ENCODE measurements at regions not wholly inside any gene's neighbourhood (a gene's known extent, or its start where the extent isn't known, plus 50 kb on each side); places are given as distances from the start of the nearest gene placed in this dataset.

DNA sequence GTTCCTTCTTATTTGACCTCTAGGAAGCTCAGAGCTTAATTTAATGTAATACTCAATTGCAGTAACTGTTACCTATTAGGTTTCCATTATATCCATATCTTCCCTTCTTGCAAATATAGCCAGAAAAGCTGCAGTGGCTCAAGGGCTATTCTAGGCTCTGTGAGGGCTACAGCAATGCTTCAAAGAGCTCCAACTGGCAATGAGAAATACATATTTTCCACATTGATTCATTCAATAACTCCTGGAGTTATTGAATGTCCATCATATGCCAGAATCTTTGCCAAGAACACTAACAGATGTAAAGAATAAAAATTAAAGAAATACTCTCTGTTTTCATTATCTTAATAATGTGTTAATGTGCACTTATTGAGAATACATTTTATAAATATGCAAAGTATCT is 396.9 kb upstream of the PAPPA start:
- TF ChIP-seq, protein P1, sequence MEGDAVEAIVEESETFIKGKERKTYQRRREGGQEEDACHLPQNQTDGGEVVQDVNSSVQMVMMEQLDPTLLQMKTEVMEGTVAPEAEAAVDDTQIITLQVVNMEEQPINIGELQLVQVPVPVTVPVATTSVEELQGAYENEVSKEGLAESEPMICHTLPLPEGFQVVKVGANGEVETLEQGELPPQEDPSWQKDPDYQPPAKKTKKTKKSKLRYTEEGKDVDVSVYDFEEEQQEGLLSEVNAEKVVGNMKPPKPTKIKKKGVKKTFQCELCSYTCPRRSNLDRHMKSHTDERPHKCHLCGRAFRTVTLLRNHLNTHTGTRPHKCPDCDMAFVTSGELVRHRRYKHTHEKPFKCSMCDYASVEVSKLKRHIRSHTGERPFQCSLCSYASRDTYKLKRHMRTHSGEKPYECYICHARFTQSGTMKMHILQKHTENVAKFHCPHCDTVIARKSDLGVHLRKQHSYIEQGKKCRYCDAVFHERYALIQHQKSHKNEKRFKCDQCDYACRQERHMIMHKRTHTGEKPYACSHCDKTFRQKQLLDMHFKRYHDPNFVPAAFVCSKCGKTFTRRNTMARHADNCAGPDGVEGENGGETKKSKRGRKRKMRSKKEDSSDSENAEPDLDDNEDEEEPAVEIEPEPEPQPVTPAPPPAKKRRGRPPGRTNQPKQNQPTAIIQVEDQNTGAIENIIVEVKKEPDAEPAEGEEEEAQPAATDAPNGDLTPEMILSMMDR (IDR thresholded peaks at IDR 0.05; ENCODE audit: low read depth, low read length) = no peak
- no peak for DNase-seq (ENCODE audit: extremely low read depth, low read depth)

DNA sequence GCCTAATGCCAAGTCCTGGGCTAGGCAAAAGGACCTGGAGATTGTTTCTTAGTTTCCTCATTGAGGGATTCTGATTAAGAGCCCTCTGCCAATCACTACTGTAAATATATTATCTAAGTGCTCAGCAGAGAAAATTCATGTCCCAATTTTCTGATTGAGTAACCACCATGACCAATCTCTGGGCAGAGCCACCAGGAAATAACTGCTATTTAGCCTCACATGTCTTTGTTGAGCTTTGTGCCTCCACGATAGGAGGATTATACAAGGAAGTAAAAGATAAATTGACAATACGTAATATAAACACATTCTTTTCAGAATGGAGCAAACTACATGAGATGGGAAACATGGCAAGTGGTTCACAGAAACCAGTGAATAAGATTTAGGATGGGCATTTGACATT is 396.1 kb upstream of the PAPPA start:
- no peak for DNase-seq (ENCODE audit: extremely low read depth, low read depth)
- TF ChIP-seq, protein P1 (IDR thresholded peaks at IDR 0.05; ENCODE audit: low read depth, low read length) = no peak

DNA sequence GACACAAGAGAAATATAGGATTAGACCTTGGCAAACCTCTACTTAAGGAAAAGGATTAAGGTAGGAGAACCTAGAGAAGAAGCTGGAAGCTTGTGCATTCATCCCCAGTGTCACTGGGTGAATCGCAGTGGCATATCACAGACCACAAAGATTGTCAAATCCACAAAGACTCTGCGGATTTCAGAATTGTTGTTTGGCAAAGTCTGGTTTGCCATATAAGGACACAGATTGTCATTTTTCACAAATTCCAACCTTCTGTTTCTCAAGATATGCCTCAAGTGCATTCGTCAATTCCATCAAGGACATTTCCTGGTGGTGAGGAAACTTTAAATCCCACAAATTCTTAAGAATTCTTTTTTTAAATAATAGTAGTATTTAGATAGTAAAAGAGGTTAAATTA is 395.1 kb upstream of the PAPPA start:
- TF ChIP-seq, protein P1 (IDR thresholded peaks at IDR 0.05; ENCODE audit: low read depth, low read length) = no peak
- no peak for DNase-seq (ENCODE audit: extremely low read depth, low read depth)

DNA sequence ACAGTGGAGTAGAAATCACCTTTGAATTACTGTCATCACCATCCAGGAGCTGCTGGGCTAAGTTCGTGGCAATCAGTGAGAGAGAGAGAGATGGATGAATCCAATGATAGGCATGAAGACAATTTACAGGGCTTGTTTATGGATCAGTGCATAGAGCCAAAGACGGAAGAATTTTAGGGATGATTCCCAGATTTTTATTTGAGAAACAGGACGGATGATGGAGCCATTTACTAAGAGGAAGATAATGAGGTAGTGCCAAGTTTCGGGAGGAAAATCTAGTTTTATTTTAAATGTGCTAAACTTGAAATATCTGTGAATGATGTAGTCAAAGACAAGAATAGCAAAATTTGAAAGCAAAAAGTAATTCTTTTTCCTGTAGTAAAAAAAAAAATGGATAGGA is 394.2 kb upstream of the PAPPA start:
- no peak for DNase-seq (ENCODE audit: extremely low read depth, low read depth)
- TF ChIP-seq, protein P1 (IDR thresholded peaks at IDR 0.05; ENCODE audit: low read depth, low read length) = no peak

DNA sequence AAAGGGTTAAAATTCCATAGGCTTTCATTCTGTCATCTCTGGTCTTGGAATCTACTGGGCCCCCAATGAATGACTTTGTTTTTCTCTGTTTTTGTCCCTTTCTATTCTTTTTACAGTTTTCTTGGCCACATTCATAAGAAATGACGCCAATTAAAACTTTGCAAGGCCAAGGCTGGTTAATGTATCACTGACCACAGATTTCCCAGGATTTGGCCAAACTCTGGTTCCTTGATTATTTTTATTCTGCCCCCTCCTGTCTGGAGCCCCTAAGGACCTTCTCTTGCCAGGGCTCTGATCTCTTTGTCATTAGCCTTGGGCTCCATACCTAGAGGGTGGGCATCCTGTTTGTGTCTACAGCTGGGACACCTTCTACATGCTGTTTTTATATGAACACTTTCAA is 388.9 kb upstream of the PAPPA start:
- DNase-seq (ENCODE audit: extremely low read depth, low read depth) = no peak
- TF ChIP-seq, protein P1 (IDR thresholded peaks at IDR 0.05; ENCODE audit: low read depth, low read length) = no peak

DNA sequence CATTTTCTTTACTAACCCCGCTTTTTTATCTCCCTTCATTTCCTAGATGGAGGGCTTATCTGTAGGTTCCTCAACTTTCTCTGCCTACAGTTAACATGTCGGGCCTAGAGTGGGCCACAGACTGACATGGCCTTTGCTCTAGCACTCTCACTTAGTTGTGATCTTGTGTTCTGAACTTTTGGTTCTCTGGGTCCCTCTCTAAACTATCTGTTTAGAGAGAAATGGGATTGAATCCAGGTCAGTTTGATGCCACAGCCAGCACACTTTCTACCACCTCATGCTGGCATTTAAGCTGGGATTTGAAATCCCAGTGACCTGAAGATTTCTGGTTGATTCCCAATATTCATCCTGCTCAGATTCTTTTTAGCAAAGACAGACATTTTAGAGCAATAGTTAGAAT is 388.5 kb upstream of the PAPPA start:
- TF ChIP-seq, protein P1 (IDR thresholded peaks at IDR 0.05; ENCODE audit: low read depth, low read length) = no peak
- no peak for DNase-seq (ENCODE audit: extremely low read depth, low read depth)

DNA sequence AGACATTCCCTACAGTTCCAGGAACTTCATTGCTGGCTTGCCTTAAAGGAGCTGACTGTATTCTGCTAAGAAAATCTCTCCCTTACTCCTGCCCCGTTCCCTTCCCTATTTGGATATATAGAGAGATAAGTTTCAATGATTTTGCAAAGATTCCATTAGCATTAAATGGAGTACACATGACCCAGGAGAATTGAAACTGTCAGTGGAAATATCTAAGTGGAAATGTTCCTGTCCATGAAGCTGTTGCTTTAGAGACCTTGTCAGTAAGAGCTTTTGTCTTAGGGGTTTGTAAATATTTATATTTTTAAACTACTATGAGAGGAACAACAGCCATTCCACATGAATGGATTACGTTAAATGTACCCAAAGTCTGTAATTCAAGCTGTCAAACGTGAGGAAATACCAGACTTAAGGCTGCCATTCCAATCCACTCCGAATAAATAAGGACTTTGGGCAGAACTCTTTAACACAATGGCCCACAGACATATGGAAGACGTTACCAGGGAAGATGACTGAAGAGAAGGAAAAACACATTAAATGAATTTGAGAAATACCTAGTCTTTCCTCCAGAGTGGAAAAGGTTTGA is 387.1 kb upstream of the PAPPA start:
- TF ChIP-seq, protein P1 (IDR thresholded peaks at IDR 0.05; ENCODE audit: low read depth, low read length) = no peak

More for the DNA sequence above, 387.1 kb upstream of the PAPPA start:
- no peak for DNase-seq (ENCODE audit: extremely low read depth, low read depth)

All from AG09319 (cell line).